ENCODE measurements at regions not wholly inside any gene's neighbourhood (a gene's known extent, or its start where the extent isn't known, plus 50 kb on each side); places are given as distances from the start of the nearest gene placed in this dataset.
"Not testable (repeated sequence)": the region's sequence is repeated elsewhere in the genome, so short reads cannot be mapped to it uniquely, and the experiment has no call there.

DNA sequence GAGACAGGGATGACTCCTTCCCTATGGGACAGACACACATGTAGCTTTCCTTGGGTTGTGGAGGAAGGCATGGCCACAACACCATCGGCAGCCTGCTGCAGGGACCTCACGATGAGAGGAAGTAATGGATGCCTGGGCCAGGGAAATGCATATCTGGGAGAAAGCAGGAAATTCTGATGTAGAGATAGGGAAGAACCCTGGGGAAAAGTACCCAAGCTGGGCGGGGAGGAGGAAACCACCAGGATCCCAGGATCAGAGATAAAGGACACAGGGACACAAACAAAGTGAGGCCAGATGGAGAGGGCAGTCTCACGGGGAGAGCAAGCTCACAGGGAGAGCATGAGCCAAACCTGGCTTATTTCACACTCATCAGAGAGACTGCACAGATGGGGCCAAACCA lies 294.7 kb upstream of the TEKT4 start:
- not testable (repeated sequence) for H3K36me3 ChIP-seq (ENCODE audit: control insufficient read depth, insufficient read depth, low read length); H3K27me3 ChIP-seq (replicated peaks; ENCODE audit: control insufficient read depth, insufficient read depth, low read length); DNase-seq (ENCODE audit: extremely low read depth, insufficient read length); H3K4me3 ChIP-seq (replicated peaks; ENCODE audit: low read depth, low read length)

DNA sequence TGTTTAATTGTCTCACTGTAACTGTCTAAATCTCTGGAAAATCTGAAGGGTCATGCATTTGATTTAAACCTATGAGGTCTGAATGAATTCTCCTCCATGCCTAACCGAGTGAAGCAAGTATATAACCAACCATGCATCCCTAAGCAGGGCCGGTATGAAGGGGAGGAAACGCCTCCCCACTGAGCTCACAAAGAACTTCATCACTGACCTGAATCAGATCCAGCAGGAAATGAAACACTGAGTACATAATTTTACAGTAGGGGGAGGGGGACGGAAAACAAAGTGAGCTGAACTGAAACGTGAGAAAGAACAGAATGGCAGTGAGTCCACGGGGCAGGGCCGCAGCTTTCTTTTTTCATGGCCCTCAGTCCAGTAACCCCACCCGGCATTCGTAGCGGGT lies 294.1 kb upstream of the TEKT4 start:
- not testable (repeated sequence) for H3K27me3 ChIP-seq (replicated peaks; ENCODE audit: control insufficient read depth, insufficient read depth, low read length); H3K4me3 ChIP-seq (replicated peaks; ENCODE audit: low read depth, low read length); DNase-seq (ENCODE audit: extremely low read depth, insufficient read length); H3K36me3 ChIP-seq (ENCODE audit: control insufficient read depth, insufficient read depth, low read length)

DNA sequence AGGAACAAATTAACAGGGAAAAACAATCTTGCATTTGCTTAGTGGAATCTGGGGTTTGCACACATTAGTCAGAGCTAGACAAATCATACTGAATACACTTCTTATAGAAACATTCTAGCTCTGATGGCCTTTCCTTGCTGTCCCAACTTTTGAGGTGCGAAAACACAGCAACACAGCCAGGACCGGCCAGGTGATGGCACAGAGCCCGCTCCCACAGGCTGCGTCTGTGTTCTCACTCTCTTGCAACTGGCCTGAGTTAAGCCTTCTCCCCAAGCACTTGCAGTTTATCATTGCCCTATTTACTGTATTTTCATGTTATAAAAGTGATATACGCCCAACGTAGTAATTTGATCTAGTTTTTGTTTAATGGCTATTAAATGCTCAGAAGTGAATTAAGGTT lies 292.0 kb upstream of the TEKT4 start:
- H3K4me3 ChIP-seq (replicated peaks; ENCODE audit: low read depth, low read length); DNase-seq (ENCODE audit: extremely low read depth, insufficient read length); H3K36me3 ChIP-seq (ENCODE audit: control insufficient read depth, insufficient read depth, low read length); H3K27me3 ChIP-seq (replicated peaks; ENCODE audit: control insufficient read depth, insufficient read depth, low read length): not testable (repeated sequence)

DNA sequence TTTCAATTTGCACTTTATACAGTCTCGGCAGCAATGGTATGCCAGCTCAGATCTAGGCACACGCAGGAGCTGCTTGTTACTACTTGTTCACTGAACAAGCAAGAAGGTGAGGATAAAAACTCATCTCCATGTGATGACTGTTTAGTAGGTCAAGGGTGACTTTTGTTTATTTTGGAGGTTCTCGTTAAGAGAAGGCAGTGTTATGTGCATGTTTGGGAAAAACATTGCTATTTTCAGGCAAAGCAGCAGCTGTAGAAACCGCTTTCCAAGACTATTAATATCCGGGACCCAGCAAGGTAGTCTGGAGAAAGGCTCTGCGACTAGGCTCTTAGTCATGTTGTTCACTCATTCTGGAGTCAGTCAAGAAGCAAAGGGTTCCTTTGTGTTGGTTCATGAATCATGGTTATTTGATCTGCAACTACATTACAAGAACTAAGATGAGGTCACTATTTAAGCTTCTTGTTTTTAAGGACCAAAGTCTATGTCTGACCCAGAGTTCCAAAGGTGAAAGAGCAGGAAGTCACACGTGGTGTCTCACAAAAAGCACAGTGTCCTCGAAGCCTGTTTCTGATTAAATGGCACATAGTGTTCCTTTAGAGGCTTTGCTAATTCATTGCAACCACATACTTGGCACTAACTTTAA lies 288.0 kb upstream of the TEKT4 start:
- not testable (repeated sequence) for DNase-seq (ENCODE audit: extremely low read depth, insufficient read length); H3K36me3 ChIP-seq (ENCODE audit: control insufficient read depth, insufficient read depth, low read length); H3K27me3 ChIP-seq (replicated peaks; ENCODE audit: control insufficient read depth, insufficient read depth, low read length); H3K4me3 ChIP-seq (replicated peaks; ENCODE audit: low read depth, low read length)

DNA sequence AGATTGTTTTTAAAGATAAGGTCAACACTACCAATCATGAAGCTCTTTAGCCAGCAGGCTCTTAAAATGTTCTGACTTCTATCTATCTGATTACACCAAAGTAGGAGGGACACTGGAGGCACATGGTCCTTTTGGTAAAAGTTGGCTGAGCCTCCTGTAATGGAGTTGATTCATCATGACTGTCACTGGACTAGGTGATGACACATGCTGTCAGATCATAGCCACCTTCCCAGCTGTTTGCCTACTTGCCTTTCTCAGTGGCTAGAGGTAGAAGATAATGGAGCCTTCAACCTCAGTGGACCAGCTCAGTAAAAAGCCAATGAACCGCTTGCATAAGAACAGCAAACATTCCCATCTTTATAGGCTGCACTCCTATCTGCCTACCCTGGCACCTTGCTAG lies 286.7 kb upstream of the TEKT4 start:
- H3K36me3 ChIP-seq (ENCODE audit: control insufficient read depth, insufficient read depth, low read length); DNase-seq (ENCODE audit: extremely low read depth, insufficient read length); H3K27me3 ChIP-seq (replicated peaks; ENCODE audit: control insufficient read depth, insufficient read depth, low read length); H3K4me3 ChIP-seq (replicated peaks; ENCODE audit: low read depth, low read length): not testable (repeated sequence)

DNA sequence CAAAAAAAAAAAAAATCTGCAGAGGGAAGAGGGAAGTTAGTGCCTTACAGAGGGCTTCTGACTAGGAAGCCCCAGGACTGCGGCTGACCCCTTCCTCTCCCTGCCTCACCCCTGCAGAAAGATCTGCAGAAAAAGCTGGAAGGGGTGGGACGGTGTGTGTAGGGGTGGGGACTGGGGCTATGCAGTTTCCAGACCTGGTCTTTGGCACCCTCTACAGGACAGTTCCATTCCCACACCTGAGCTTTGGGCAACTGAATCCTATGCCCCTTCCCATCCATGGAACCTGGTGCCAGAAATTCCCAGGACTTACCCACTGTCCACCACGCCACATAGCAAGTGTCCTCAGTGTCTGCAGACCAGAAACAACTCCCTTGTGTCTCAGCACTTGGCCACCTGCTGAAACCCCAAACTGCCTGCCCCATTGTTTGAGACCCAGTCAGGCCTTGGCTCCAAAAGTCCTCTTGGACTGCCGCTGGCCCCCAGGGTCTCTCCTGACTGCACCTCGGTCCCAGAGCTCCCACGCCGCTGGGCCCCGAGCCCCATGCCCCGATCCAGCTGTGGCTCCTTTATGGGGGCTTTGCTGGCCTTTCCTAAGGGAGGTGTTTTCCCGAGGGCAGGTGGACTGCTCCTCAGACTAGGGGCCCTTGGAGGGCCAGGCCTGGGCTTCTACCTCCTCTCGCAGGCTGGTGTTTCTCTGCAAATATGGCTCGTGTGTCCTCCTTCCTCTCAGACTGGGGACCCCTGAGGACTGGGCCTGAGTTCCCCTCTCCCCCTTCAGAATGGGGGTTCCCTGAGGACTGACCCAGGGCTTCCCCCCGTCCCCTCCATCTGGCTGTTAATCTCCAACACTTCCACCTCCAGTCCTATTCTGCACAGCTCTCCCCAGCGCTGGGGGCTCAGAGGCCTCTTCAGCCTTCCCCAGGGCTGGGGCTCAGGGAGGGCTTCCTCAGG lies 284.9 kb upstream of the TEKT4 start:
- not testable (repeated sequence) for H3K36me3 ChIP-seq (ENCODE audit: control insufficient read depth, insufficient read depth, low read length); DNase-seq (ENCODE audit: extremely low read depth, insufficient read length)

DNA sequence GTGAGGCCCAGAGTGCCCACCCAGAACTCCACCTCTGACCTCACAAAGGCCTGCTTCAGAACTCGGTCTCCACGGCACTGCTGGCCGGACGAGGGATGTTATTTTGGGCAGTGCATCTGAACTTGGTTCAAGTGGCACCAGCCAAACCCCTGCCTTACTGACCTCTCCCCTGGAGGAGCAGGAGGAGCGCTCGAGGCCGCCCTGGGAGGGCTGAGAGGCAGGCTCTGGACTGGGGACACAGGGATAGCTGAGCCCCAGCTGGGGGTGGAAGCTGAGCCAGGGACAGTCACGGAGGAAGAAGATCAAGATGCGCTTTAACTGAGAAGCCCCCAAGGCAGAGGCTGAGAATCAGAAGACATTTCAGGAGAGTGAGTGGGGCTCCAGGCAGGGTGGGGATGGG lies 284.2 kb upstream of the TEKT4 start:
- not testable (repeated sequence) for DNase-seq (ENCODE audit: extremely low read depth, insufficient read length); H3K4me3 ChIP-seq (replicated peaks; ENCODE audit: low read depth, low read length)

More for the DNA sequence above, 284.9 kb upstream of the TEKT4 start:
- TF ChIP-seq, protein P1, sequence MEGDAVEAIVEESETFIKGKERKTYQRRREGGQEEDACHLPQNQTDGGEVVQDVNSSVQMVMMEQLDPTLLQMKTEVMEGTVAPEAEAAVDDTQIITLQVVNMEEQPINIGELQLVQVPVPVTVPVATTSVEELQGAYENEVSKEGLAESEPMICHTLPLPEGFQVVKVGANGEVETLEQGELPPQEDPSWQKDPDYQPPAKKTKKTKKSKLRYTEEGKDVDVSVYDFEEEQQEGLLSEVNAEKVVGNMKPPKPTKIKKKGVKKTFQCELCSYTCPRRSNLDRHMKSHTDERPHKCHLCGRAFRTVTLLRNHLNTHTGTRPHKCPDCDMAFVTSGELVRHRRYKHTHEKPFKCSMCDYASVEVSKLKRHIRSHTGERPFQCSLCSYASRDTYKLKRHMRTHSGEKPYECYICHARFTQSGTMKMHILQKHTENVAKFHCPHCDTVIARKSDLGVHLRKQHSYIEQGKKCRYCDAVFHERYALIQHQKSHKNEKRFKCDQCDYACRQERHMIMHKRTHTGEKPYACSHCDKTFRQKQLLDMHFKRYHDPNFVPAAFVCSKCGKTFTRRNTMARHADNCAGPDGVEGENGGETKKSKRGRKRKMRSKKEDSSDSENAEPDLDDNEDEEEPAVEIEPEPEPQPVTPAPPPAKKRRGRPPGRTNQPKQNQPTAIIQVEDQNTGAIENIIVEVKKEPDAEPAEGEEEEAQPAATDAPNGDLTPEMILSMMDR (IDR thresholded peaks at IDR 0.05; ENCODE audit: insufficient read depth, low read length, poor library complexity, severe bottlenecking), result peak; percentile 59
- not testable (repeated sequence) for H3K4me3 ChIP-seq (replicated peaks; ENCODE audit: low read depth, low read length); H3K27me3 ChIP-seq (replicated peaks; ENCODE audit: control insufficient read depth, insufficient read depth, low read length)

DNA sequence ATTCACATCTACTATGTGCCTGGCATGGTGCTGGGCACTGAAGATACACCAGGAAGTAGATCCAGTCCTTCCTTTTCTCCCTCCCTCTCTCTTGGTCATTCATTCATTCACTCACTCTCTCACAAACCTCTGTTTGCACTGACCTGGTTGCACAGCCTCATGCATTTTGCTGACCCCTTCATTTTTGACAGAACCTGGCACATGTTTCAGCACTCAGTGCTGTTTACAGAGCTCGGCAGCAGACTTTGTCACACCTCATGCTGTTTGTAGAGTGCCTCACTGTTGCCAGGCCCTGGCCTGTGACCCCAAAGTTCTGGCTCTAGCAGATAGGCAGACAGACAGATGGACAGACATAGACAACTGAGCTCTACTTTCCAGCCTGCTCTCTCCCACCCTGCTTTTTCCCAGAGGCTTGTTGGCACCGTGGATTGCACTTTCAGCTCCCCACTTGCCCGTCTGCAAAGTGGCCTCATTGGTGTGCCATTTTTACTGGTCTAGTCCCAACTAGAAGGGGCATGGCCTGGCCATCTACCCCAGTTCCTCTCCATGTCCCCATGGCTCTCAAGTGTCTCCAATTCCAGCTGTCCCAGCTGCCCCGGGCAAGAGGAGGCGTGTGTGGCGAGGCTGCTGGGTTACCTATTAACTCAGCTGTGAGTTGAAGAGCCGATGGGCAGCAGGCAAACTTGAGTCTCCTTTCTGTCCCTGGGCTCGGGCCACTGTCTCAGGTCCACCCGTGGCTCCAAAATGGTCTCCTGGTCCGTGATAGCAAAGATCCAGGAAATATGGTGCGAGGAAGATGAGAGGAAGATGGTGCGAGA lies 277.0 kb upstream of the TEKT4 start:
- not testable (repeated sequence) for H3K27me3 ChIP-seq (replicated peaks; ENCODE audit: control insufficient read depth, insufficient read depth, low read length); H3K36me3 ChIP-seq (ENCODE audit: control insufficient read depth, insufficient read depth, low read length); DNase-seq (ENCODE audit: extremely low read depth, insufficient read length); H3K4me3 ChIP-seq (replicated peaks; ENCODE audit: low read depth, low read length)

More for the DNA sequence above, 284.2 kb upstream of the TEKT4 start:
- H3K27me3 ChIP-seq (replicated peaks; ENCODE audit: control insufficient read depth, insufficient read depth, low read length); H3K36me3 ChIP-seq (ENCODE audit: control insufficient read depth, insufficient read depth, low read length): not testable (repeated sequence)

DNA sequence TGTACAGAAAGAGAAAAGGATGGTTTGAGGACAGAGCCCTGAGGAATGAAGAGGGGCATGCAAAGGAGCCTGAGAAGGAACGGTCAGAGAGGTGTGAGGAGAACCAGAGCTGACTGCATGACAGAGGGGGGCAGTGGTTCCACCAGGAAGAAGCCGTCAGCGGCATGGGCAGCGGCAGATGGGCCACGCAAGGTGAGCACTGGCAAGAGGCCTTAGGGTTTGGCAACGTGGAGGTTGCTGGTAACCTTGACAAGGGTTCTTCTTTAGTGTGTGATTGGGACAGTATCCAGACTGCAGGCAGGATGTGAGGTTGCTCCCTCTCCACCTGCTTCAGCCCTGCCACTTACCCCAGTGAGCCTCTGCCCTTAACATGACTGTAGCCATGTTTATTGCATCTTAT lies 275.3 kb upstream of the TEKT4 start:
- not testable (repeated sequence) for H3K4me3 ChIP-seq (replicated peaks; ENCODE audit: low read depth, low read length); DNase-seq (ENCODE audit: extremely low read depth, insufficient read length); H3K36me3 ChIP-seq (ENCODE audit: control insufficient read depth, insufficient read depth, low read length); H3K27me3 ChIP-seq (replicated peaks; ENCODE audit: control insufficient read depth, insufficient read depth, low read length)

DNA sequence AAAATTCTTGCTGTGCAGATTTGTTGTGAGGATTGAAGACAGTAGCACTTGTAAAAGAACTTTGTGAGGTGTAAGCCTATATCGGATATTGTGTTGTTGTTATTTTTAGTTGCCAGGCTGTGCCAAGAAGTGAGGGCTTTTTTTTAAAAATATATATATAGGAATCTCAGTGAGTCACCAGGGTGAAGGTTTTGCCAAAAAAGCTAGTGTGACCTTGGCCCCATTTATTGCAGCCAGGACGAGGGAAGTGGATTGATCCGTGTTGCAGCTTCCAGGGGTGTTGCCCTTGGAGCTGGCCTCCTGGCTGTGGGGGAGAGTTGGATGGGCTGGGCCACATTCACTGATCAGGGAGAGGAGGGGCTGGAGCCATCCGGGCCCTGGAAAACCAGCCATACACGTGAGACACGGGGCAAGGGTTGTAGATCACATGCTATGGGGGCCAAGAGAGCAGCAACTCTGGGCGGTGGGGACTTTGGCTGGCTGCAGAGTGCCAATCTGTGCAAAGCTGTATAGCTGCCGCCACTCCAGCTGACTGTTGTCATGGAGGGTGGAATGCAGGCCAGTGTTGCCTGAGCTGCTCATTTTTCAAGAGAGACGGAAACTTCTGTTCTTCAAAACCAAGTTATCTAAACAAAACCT lies 273.0 kb upstream of the TEKT4 start:
- H3K36me3 ChIP-seq (ENCODE audit: control insufficient read depth, insufficient read depth, low read length); H3K4me3 ChIP-seq (replicated peaks; ENCODE audit: low read depth, low read length); H3K27me3 ChIP-seq (replicated peaks; ENCODE audit: control insufficient read depth, insufficient read depth, low read length); DNase-seq (ENCODE audit: extremely low read depth, insufficient read length): not testable (repeated sequence)

DNA sequence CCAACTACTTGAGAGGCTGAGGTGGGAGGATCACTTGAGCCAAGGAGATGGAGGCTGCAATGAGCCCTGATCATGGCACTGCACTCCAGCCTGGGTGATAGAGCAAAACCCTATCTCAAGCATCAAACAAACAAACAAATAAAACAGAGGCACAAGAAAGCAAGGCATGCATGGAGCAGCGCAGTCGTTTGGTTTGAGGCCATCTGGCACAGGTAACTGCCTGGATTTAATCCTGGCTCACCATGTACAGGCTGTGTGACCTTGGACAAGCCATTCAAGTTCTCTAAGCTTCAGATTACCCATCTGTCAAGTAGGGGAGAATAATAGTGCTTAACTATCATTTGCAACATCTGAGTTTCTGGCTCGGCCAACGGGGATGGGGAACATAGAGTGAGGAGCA lies 270.3 kb upstream of the TEKT4 start:
- not testable (repeated sequence) for H3K4me3 ChIP-seq (replicated peaks; ENCODE audit: low read depth, low read length); H3K36me3 ChIP-seq (ENCODE audit: control insufficient read depth, insufficient read depth, low read length); H3K27me3 ChIP-seq (replicated peaks; ENCODE audit: control insufficient read depth, insufficient read depth, low read length); DNase-seq (ENCODE audit: extremely low read depth, insufficient read length)

Measured in GM06990 (cell line).